HG03442 (cell line): ENCODE measurements at regions not wholly inside any gene's neighbourhood (a gene's known extent, or its start where the extent isn't known, plus 50 kb on each side); places are given as distances from the start of the nearest gene placed in this dataset.
"Not testable (repeated sequence)": the region's sequence is repeated elsewhere in the genome, so short reads cannot be mapped to it uniquely, and the experiment has no call there.

Experiments
- ATAC-seq: cut with Tn5 transposase; IDR thresholded peaks from one replicate; pipeline ENCODE4 v1.9.1; 2021; ENCODE audit warnings: mild to moderate bottlenecking, moderate library complexity; ENCODE audit not compliant: unreplicated experiment

GRCh38 chr3:36656873-36657272 lies 107.5 kb downstream of the DCLK3 start:
- no peak for ATAC-seq

- ATAC-seq: no peak
Observed at GRCh38 chr3:36653095-36653494, 111.3 kb downstream of the DCLK3 start.

GRCh38 chr3:36652104-36652503 lies 112.2 kb downstream of the DCLK3 start:
- ATAC-seq: no peak

GRCh38 chr3:36650271-36650671 lies 114.1 kb downstream of the DCLK3 start:
- ATAC-seq: no peak

- peak; percentile 13 for ATAC-seq
Observed at GRCh38 chr3:36649125-36649524, 115.2 kb downstream of the DCLK3 start.

GRCh38 chr3:36648241-36649034 lies 115.9 kb downstream of the DCLK3 start:
- ATAC-seq: peak; percentile 88

GRCh38 chr3:36647423-36647853 lies 116.9 kb downstream of the DCLK3 start:
- no peak for ATAC-seq

GRCh38 chr3:36643192-36643591 lies 121.2 kb downstream of the DCLK3 start:
- ATAC-seq: no peak

GRCh38 chr3:36635731-36636130 lies 128.6 kb downstream of the DCLK3 start:
- no peak for ATAC-seq

GRCh38 chr3:36633897-36634296 lies 130.5 kb downstream of the DCLK3 start:
- not testable (repeated sequence) for ATAC-seq

GRCh38 chr3:36633060-36633459 lies 131.3 kb downstream of the DCLK3 start:
- no peak for ATAC-seq

GRCh38 chr3:36631549-36631948 lies 132.8 kb downstream of the DCLK3 start:
- ATAC-seq: no peak

GRCh38 chr3:36615861-36616260 lies 148.5 kb downstream of the DCLK3 start:
- ATAC-seq: no peak

GRCh38 chr3:36606871-36607765 lies 157.2 kb downstream of the DCLK3 start:
- no peak for ATAC-seq

- ATAC-seq: no peak
Observed at GRCh38 chr3:36603423-36603822, 160.9 kb downstream of the DCLK3 start.

GRCh38 chr3:36600404-36600803 lies 163.9 kb downstream of the DCLK3 start:
- no peak for ATAC-seq
